GM19397 (cell line): ENCODE measurements at regions not wholly inside any gene's neighbourhood (a gene's known extent, or its start where the extent isn't known, plus 50 kb on each side); places are given as distances from the start of the nearest gene placed in this dataset.

Source experiments
- ATAC-seq: cut with Tn5 transposase; IDR thresholded peaks from one replicate; pipeline ENCODE4 v1.9.1; 2021; ENCODE audit warnings: mild to moderate bottlenecking, moderate library complexity; ENCODE audit not compliant: unreplicated experiment

GRCh38 chr1:229991104-229991513 is 75.9 kb upstream of the GALNT2 start:
- no peak for ATAC-seq

GRCh38 chr1:229991724-229992333 is 75.2 kb upstream of the GALNT2 start:
- ATAC-seq = no peak

DNA sequence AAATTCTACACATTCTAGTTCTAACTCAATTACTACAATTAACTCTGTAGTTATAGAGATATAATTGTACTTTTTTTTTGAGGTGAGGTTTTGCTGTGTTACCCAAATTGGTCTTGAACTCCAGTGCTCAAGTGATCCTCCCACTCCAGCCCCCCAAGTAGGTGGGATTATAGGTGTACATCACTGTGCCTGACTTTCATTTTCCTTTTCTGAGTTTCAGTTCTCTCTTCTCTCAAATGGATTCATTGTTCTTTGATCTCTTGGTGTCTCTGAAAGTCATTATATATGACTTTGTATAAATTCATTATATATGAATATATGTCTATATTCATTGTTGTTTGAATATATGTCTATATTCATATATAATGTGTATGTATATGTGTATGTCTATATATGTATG is 74.0 kb upstream of the GALNT2 start:
- ATAC-seq = no peak

- no peak for ATAC-seq
Observed at GRCh38 chr1:229993894-229994293, 73.1 kb upstream of the GALNT2 start.

GRCh38 chr1:229999004-229999670 is 67.9 kb upstream of the GALNT2 start:
- ATAC-seq = no peak

GRCh38 chr1:230000493-230001184 is 66.4 kb upstream of the GALNT2 start:
- ATAC-seq = no peak

DNA sequence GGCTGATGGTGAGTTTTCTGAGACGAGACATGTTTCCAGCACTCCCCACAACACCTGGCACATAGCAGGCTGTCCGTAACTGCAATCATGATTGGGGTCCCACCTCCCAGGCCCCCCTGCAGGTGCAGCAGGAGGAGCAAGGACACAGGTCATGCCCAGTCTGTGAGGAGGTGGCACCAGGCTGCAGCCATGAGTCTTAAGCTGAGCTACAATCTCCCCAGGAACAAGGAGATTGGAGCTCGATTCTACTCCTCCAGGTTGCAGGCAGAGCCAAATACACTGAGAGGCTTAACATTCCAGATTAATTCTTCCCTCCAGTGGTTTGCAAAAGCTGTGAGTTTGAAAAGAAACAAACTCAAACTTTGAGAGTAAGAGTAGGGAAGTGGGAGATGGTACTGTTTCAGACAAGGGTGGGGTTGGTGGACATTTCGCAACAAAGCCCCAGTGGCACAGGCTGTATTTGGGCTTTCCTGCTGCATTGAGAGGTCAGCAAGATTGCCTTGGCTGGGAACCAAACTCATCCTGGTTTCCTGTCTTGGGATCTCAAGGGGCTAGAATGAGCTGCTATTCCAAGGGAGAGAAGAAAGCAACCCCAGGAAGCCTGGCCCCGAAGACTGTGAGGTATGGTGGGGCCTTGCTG is 64.8 kb upstream of the GALNT2 start:
- no peak for ATAC-seq

GRCh38 chr1:230003409-230003808 is 63.6 kb upstream of the GALNT2 start:
- ATAC-seq = no peak

GRCh38 chr1:230005040-230005439 is 62.0 kb upstream of the GALNT2 start:
- no peak for ATAC-seq

- ATAC-seq = no peak
Observed at GRCh38 chr1:230008721-230009120, 58.3 kb upstream of the GALNT2 start.

DNA sequence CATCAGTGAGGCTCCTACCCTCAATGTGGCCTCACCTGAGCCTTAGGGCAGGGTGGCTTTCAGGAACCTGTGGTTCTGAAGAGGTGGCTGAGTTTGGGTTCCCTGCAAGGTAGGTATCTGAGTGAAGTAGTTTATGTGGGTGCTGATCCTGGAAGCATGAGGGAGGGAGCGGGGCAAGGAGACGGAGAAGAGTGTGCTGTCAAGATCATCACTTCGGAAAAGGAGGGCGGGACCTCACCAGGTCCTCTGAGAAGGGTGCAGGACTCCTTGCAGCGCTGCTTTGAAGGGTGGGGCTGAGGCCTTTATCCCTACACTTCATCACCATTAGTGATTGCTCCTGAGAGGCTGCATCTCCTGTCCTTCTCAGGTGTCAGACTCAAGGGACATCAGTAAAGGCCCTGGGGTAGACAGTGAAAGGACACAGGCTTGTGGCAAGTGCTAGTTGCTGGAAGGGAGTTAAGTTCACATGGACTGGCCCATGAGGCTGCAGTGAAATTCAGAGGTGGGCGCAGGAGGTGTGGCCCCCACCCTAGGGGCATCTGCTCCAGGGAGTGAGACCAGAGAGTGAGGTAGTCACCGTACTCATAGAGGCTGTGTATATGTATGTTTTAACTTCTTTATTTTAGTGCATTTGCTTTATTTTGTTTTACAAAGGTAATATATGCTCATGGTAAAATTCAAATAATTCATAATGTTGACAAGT is 57.3 kb upstream of the GALNT2 start:
- no peak for ATAC-seq

GRCh38 chr1:230010603-230011332 is 56.3 kb upstream of the GALNT2 start:
- ATAC-seq = no peak

DNA sequence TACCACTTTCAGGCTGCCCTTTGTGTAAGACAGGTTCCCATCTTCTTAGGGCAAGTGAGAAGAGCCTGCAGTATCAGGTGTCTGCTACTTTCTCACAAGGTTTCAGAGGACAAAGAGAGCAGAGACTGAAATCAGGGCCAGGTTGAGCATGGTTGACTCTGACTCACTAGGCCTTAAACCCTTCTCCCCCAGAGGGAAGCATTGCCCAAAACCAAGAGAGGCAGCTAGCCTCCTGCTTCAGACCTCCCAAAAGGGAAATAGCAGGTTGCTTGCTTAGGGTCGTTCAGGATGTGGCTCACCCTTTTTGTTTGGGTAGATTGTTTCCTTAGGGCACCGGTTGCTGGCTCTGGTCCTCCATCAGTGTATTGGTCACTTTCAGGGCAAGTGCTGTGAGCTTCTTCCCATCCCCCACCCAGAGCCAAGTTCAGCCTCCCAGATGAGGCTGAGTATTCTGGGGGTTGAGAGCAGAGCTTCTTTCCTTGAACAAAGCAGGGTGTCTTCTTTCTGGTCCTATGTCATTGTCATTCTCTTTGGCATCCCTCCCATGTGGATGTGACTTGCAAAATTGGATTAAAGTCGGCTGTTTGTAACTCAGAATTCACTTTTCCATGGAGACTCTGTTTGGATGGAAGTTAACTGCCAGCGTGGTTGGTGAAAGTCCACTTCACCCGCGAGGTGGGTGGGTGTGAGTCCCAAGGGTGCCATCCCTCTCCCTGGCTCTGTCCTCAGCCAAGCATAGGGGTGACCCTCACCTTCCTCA is 55.5 kb upstream of the GALNT2 start:
- ATAC-seq = no peak

- ATAC-seq = no peak
Observed at GRCh38 chr1:230012093-230012393, 55.0 kb upstream of the GALNT2 start.

- no peak for ATAC-seq
Observed at GRCh38 chr1:230012741-230013140, 54.3 kb upstream of the GALNT2 start.

DNA sequence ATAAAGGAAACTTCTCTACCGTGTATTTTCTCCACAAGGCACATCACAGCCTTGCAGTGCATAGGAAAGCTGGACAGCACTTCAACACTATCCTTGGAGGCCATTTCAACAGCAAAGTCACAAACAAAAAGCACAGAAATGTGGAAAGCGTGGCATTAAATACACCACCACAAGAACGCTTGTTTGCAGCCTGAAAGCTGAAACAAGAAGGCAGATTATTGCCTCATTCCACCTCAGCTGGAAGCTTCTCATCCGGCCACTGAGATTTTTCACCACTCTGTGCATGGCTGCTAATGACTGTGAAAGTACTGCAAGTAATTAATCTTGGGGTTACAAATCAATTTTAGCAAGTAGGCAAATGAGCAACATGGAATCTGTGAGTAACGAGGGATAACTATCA is 50.9 kb upstream of the GALNT2 start:
- ATAC-seq = no peak
